ENCODE measurements at regions not wholly inside any gene's neighbourhood (a gene's known extent, or its start where the extent isn't known, plus 50 kb on each side); places are given as distances from the start of the nearest gene placed in this dataset.

- TF ChIP-seq CTCF (conservative IDR thresholded peaks at IDR 0.05; ENCODE audit: low read length) (no peak), EZH2phosphoT487 (IDR thresholded peaks at IDR 0.05; ENCODE audit: borderline replicate concordance, low read depth, low read length) (no peak)
Observed at GRCh38 chr5:68920888-68921287, 172.9 kb upstream of the SLC30A5 start.
